ENCODE measurements at regions not wholly inside any gene's neighbourhood (a gene's known extent, or its start where the extent isn't known, plus 50 kb on each side); places are given as distances from the start of the nearest gene placed in this dataset.

DNA sequence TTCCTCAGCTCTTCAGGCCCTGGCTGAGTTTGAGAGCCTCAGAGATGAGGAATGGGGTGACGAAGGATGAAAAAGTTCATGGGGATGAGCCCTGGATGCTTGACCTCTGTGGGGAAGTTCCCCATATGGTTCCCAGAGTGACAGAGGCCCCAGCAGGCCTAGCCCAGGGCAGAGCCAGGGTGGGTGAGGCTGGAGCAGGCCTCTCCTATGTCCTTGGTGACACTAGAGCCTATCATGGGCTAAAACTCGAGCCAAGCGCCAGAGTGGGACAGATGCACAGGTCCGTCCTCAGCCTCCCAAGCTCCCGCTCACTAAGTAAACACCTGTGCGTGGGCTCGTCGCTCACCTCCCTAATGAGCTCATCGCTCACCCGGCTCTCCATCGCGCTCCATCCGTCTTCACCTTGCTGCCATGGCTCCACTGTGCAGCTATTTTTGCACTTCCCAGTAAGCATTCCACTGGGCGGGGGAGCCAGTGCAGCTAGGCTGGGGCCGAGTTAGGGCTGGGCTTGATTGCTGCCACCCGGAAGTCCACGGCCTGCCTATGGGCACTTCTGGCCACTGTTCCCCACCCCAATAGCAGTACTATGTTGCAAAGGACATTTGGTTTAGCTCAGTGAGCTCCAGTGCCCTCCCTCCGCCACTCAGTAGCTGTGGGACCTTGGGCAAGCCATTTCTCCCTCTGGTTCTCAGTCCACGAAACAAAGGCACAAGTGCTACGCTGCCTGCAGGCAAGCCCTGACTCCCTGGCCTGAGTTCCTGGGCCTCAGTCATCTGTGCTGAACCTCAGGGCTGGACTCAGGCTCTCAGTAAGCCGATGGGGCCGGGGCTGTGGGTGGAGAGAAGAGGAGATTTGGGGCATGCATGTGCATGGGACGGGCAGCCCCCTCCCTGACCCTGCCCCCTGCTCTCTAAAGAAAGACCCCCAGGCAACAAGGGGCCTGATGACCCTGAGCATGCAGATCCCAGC is 117.3 kb upstream of the PCBD1 start:
- H3K4me3 ChIP-seq (ENCODE audit: insufficient read depth, low read depth, low read length), result no peak overlapping the region
- intact Hi-C loops (cut with micrococcal nuclease), result no loop called here

More for the DNA sequence above, 117.3 kb upstream of the PCBD1 start:
- TF ChIP-seq, protein P1, sequence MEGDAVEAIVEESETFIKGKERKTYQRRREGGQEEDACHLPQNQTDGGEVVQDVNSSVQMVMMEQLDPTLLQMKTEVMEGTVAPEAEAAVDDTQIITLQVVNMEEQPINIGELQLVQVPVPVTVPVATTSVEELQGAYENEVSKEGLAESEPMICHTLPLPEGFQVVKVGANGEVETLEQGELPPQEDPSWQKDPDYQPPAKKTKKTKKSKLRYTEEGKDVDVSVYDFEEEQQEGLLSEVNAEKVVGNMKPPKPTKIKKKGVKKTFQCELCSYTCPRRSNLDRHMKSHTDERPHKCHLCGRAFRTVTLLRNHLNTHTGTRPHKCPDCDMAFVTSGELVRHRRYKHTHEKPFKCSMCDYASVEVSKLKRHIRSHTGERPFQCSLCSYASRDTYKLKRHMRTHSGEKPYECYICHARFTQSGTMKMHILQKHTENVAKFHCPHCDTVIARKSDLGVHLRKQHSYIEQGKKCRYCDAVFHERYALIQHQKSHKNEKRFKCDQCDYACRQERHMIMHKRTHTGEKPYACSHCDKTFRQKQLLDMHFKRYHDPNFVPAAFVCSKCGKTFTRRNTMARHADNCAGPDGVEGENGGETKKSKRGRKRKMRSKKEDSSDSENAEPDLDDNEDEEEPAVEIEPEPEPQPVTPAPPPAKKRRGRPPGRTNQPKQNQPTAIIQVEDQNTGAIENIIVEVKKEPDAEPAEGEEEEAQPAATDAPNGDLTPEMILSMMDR (conservative IDR thresholded peaks at IDR 0.05; ENCODE audit: low read depth, low read length), result no peak
- TF ChIP-seq RFX5 (IDR thresholded peaks at IDR 0.05; ENCODE audit: low read depth, low read length), result no peak
- TF ChIP-seq, protein P2, sequence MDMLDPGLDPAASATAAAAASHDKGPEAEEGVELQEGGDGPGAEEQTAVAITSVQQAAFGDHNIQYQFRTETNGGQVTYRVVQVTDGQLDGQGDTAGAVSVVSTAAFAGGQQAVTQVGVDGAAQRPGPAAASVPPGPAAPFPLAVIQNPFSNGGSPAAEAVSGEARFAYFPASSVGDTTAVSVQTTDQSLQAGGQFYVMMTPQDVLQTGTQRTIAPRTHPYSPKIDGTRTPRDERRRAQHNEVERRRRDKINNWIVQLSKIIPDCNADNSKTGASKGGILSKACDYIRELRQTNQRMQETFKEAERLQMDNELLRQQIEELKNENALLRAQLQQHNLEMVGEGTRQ (IDR thresholded peaks at IDR 0.05; ENCODE audit: low read depth, low read length), result no peak
- no peak for TF ChIP-seq CEBPB (IDR thresholded peaks at IDR 0.05; ENCODE audit: low read depth, low read length)
- no peak for TF ChIP-seq FOS (IDR thresholded peaks at IDR 0.05; ENCODE audit: low read depth, low read length)
- TF ChIP-seq SMC3 (IDR thresholded peaks at IDR 0.05; ENCODE audit: low read depth, low read length), result no peak
- TF ChIP-seq POLR2A (IDR thresholded peaks at IDR 0.05; ENCODE audit: low read depth, low read length), result no peak
- H3K9me1 ChIP-seq (ENCODE audit: insufficient read depth, low read length), result no peaks in the 10 kb centered on the region
- H2AFZ ChIP-seq (replicated peaks; ENCODE audit: low read length, poor library complexity), result no peak overlapping the region
- no peak overlapping the region for H2AK5ac ChIP-seq (ENCODE audit: low read depth, low read length)
- H3K27me3 ChIP-seq (ENCODE audit: control insufficient read depth, insufficient read depth, low read length), result peaks cover 18% of the 10 kb centered on the region
- ATAC-seq (ENCODE audit: low read depth) (no peak), DNase-seq (no peak)
- no peaks in the 10 kb centered on the region for H3K4me1 ChIP-seq (ENCODE audit: control insufficient read depth, insufficient read depth, low read length)
- dilution Hi-C loops (cut with HindIII; ENCODE audit: low sequenced_read_pairs, unreplicated experiment) (no loop called here), in situ Hi-C loops (cut with MboI; ENCODE audit: low sequenced_read_pairs) (no loop called here)
- ChIA-PET CTCF (no interaction called here), POLR2A (ENCODE audit: unreplicated experiment) (no interaction called here)
- H3K18ac ChIP-seq (ENCODE audit: low read depth, low read length), result no peak overlapping the region
- H3K23ac ChIP-seq (ENCODE audit: low read depth, low read length), result no peak overlapping the region
- BruUV-seq (replicated peaks), result no TSS peak
- no peaks in the 10 kb centered on the region for H3K9me3 ChIP-seq (ENCODE audit: control insufficient read depth, insufficient read depth, low read length)
- no peak overlapping the region for H4K8ac ChIP-seq (ENCODE audit: low read depth in 2 of 2, low read length in 2 of 2)
- no peak overlapping the region for H2BK120ac ChIP-seq (ENCODE audit: low read depth, low read length)
- WGBS, 2 experiments (ENCODE audit: extremely low coverage in 2 of 2, insufficient read length in 1 of 2), result 48% methylated on average over 10 of the region's 23 CpGs; no CpG with 5 or more reads in 1 of the 2 experiments
- H2BK20ac ChIP-seq (ENCODE audit: low read depth, low read length), result no peak overlapping the region
- no peaks in the 10 kb centered on the region for H4K20me1 ChIP-seq (ENCODE audit: insufficient read depth, low read length)
- no peak overlapping the region for H3K4ac ChIP-seq (ENCODE audit: low read depth, low read length)
- H3K9ac ChIP-seq (ENCODE audit: low read depth, low read length), result no peak overlapping the region
- H3K4me2 ChIP-seq (ENCODE audit: low read depth, low read length), result no peak overlapping the region
- H3K79me1 ChIP-seq (ENCODE audit: low read depth in 1 of 2, low read length in 2 of 2), result no peaks in the 10 kb centered on the region
- H2BK5ac ChIP-seq (ENCODE audit: low read depth, low read length, poor library complexity, severe bottlenecking), result no peak overlapping the region
- no peak overlapping the region for H3K56ac ChIP-seq (ENCODE audit: extremely low read depth, insufficient read depth, low read length)
- H2BK15ac ChIP-seq (ENCODE audit: low read depth, low read length), result no peak overlapping the region
- no peak overlapping the region for H2AK9ac ChIP-seq (replicated peaks; ENCODE audit: low read depth, low read length, poor library complexity)
- H3K36me3 ChIP-seq (ENCODE audit: control insufficient read depth, insufficient read depth, low read length), result no peaks in the 10 kb centered on the region
- no peak overlapping the region for H4K5ac ChIP-seq (ENCODE audit: low read depth, low read length)
- H4K91ac ChIP-seq (ENCODE audit: insufficient read depth, low read depth, low read length), result no peak overlapping the region
- H3K27ac ChIP-seq (ENCODE audit: insufficient read depth, low read length), result no peak overlapping the region
- H3K14ac ChIP-seq (replicated peaks; ENCODE audit: low read depth, low read length), result no peak overlapping the region

All from IMR-90 (cell line).